Transverse colon (tissue), 4 donors: ENCODE measurements at regions not wholly inside any gene's neighbourhood (a gene's known extent, or its start where the extent isn't known, plus 50 kb on each side); places are given as distances from the start of the nearest gene placed in this dataset.

ENCODE experiments used
- EP300 ChIP-seq: sonication (generic); formaldehyde crosslinking; IDR thresholded peaks from one replicate; pipeline ENCODE4 v1.6.1; 2017; ENCODE audit warnings: antibody characterized with exemption, low read depth
- POLR2A ChIP-seq: fragments of 450-650 bp; IDR thresholded peaks from one replicate; pipeline ENCODE4 v1.6.1; 2016; ENCODE audit warnings: antibody characterized with exemption, mild to moderate bottlenecking, moderate library complexity
- POLR2AphosphoS5 ChIP-seq, 3 donors: sonication (generic); formaldehyde crosslinking; IDR thresholded peaks; one replicate each; pipeline ENCODE4 v1.6.1; 2016; ENCODE audit warnings: antibody characterized with exemption in 3 of 3
- TF ChIP-seq, protein P1 (sequence below), 5 experiments: fragments of 200-600 bp in 3 of 5; fragments of 450-650 bp in 2 of 5; sonication (generic) in 3 of 5; IDR thresholded peaks; 1 replicate in 2 of 5; 2 replicates in 3 of 5; pipeline ENCODE4 v1.5.1; 2016 to 2017; ENCODE audit warnings: antibody characterized with exemption in 5 of 5, inconsistent platforms in 3 of 5, mild to moderate bottlenecking in 2 of 5, moderate library complexity in 1 of 5

DNA sequence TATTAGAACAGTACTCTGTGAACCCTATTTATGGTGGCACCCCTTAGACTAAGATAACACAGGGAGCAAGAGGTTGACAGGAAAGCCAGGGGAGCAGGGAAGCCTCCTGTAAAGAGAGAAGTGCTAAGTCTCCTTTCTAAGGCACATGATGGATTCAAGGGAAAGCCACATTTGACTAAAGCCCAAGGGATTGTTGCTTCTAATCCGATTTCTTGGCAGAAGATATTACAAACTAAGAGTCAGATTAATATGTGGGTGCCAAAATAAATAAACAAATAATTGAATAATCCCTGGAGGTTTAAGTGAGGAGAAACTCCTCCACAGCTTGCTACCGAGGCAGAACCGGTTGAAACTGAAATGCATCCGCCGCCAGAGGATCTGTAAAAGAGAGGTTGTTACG is 333.2 kb downstream of the SOX11 start:
- TF ChIP-seq, protein P1, sequence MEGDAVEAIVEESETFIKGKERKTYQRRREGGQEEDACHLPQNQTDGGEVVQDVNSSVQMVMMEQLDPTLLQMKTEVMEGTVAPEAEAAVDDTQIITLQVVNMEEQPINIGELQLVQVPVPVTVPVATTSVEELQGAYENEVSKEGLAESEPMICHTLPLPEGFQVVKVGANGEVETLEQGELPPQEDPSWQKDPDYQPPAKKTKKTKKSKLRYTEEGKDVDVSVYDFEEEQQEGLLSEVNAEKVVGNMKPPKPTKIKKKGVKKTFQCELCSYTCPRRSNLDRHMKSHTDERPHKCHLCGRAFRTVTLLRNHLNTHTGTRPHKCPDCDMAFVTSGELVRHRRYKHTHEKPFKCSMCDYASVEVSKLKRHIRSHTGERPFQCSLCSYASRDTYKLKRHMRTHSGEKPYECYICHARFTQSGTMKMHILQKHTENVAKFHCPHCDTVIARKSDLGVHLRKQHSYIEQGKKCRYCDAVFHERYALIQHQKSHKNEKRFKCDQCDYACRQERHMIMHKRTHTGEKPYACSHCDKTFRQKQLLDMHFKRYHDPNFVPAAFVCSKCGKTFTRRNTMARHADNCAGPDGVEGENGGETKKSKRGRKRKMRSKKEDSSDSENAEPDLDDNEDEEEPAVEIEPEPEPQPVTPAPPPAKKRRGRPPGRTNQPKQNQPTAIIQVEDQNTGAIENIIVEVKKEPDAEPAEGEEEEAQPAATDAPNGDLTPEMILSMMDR (IDR thresholded peaks at IDR 0.05), result no peak
- TF ChIP-seq POLR2A (no peak), POLR2AphosphoS5 (IDR thresholded peaks at IDR 0.05) (no peak), EP300 (no peak)
